CD14-positive monocyte (primary cell): ENCODE measurements at regions not wholly inside any gene's neighbourhood (a gene's known extent, or its start where the extent isn't known, plus 50 kb on each side); places are given as distances from the start of the nearest gene placed in this dataset.
A peak's percentile ranks its signal among the peaks of the same experiment; 100 is the strongest.

Source experiments
- DNase-seq, 3 donors: peaks; one replicate each; pipeline ENCODE4 v3.0.0-alpha.2; 2011 to 2022
- H2AFZ ChIP-seq: 2 replicates; pipeline ENCODE4 v1.6.0; 2012; ENCODE audit warnings: mild to moderate bottlenecking, low read depth, low read length, inconsistent platforms; ENCODE audit not compliant: insufficient read depth, poor library complexity, severe bottlenecking
- H3K27ac ChIP-seq, 2 donors: 1 replicate in 1 of 2; 2 replicates in 1 of 2; pipeline ENCODE4 v1.5.1; 2012 to 2013; ENCODE audit warnings: low read length in 2 of 2, control low read depth in 1 of 2, inconsistent platforms in 1 of 2, low read depth in 1 of 2, mild to moderate bottlenecking in 1 of 2
- H3K27me3 ChIP-seq, 2 donors: one replicate each; pipeline versions ENCODE4 v1.6.0 to v1.6.1; 2011 to 2013; ENCODE audit warnings: low read length in 2 of 2; ENCODE audit not compliant: control insufficient read depth in 2 of 2, insufficient read depth in 2 of 2
- H3K36me3 ChIP-seq, 2 donors: replicated peaks in 1 of 2; 1 replicate in 1 of 2; 2 replicates in 1 of 2; pipeline versions ENCODE4 v1.5.1 to v1.6.1; 2012 to 2013; ENCODE audit warnings: low read length in 2 of 2, control low read depth in 1 of 2, inconsistent platforms in 1 of 2, mild to moderate bottlenecking in 1 of 2; ENCODE audit not compliant: insufficient read depth in 2 of 2, control insufficient read depth in 1 of 2
- H3K4me1 ChIP-seq, 2 donors: 1 replicate in 1 of 2; 2 replicates in 1 of 2; pipeline versions ENCODE4 v1.5.1 to v1.6.1; 2012 to 2013; ENCODE audit warnings: low read length in 2 of 2, control low read depth in 1 of 2, inconsistent platforms in 1 of 2, mild to moderate bottlenecking in 1 of 2, moderate library complexity in 1 of 2; ENCODE audit not compliant: insufficient read depth in 2 of 2, control insufficient read depth in 1 of 2
- H3K4me2 ChIP-seq: replicated peaks from 2 replicates; pipeline ENCODE3; 2012; ENCODE audit warnings: low read length, moderate library complexity, mild to moderate bottlenecking; ENCODE audit not compliant: poor library complexity, severe bottlenecking; ENCODE audit errors: extremely low read depth
- H3K4me3 ChIP-seq, 3 experiments: fragments of 200-600 bp in 1 of 3; sonication (generic) in 1 of 3; replicated peaks in 1 of 3; 1 replicate in 2 of 3; 2 replicates in 1 of 3; pipeline ENCODE4 v1.5.1; 2011 to 2013; ENCODE audit warnings: low read length in 3 of 3, mild to moderate bottlenecking in 3 of 3, control low read depth in 2 of 3, low read depth in 2 of 3, inconsistent platforms in 1 of 3, moderate library complexity in 1 of 3
- H3K79me2 ChIP-seq: 2 replicates; pipeline ENCODE4 v1.6.0; 2012; ENCODE audit warnings: mild to moderate bottlenecking, control low read depth, inconsistent platforms, low read length, moderate library complexity; ENCODE audit not compliant: insufficient read depth
- H3K9ac ChIP-seq: 2 replicates; pipeline ENCODE4 v1.6.0; 2017; ENCODE audit warnings: low read length, mild to moderate bottlenecking; ENCODE audit not compliant: insufficient read depth, poor library complexity, severe bottlenecking
- H3K9me3 ChIP-seq, 2 donors: replicated peaks in 1 of 2; 1 replicate in 1 of 2; 2 replicates in 1 of 2; pipeline versions ENCODE4 v1.5.1 to v1.6.1; 2012 to 2013; ENCODE audit warnings: low read length in 2 of 2, control low read depth in 1 of 2; ENCODE audit not compliant: control insufficient read depth in 1 of 2, insufficient read depth in 1 of 2
- H4K20me1 ChIP-seq: 2 replicates; pipeline ENCODE4 v1.6.0; 2012; ENCODE audit warnings: mild to moderate bottlenecking, low read length, control low read depth, moderate library complexity; ENCODE audit not compliant: insufficient read depth
- H3K27ac Mint-ChIP-seq, 7 donors: one replicate each; pipeline ENCODE4 v1.8.0; 2020; ENCODE audit warnings: mild to moderate bottlenecking in 7 of 7, mixed read lengths in 7 of 7, moderate library complexity in 6 of 7, inconsistent platforms in 2 of 7
- H3K27me3 Mint-ChIP-seq, 3 donors: one replicate each; pipeline ENCODE4 v1.8.0; 2021 to 2022; ENCODE audit warnings: low read depth in 3 of 3, mild to moderate bottlenecking in 3 of 3, mixed read lengths in 3 of 3, moderate library complexity in 3 of 3, inconsistent platforms in 1 of 3
- H3K36me3 Mint-ChIP-seq, 2 donors: one replicate each; pipeline ENCODE4 v1.8.0; 2020; ENCODE audit warnings: mixed read lengths in 2 of 2, inconsistent platforms in 1 of 2, mild to moderate bottlenecking in 1 of 2
- H3K4me1 Mint-ChIP-seq: one replicate; pipeline ENCODE4 v1.8.0; 2020; ENCODE audit warnings: mild to moderate bottlenecking, mixed read lengths
- H3K4me3 Mint-ChIP-seq, 2 donors: one replicate each; pipeline ENCODE4 v1.8.0; 2020; ENCODE audit warnings: mild to moderate bottlenecking in 2 of 2, mixed read lengths in 2 of 2, moderate library complexity in 1 of 2
- H3K9me3 Mint-ChIP-seq, 7 donors: one replicate each; pipeline ENCODE4 v1.8.0; 2020 to 2022; ENCODE audit warnings: mixed read lengths in 7 of 7, mild to moderate bottlenecking in 6 of 7, moderate library complexity in 6 of 7, inconsistent platforms in 2 of 7
- CTCF ChIP-seq: fragments of 200-600 bp; IDR thresholded peaks from one replicate; pipeline ENCODE4 v1.8.0; 2022; ENCODE audit warnings: antibody characterized with exemption, mild to moderate bottlenecking
- whole genome bisulfite sequencing: methylation state at CpG from one replicate; pipeline ENCODE4 v1.1.5; 2013; ENCODE audit warnings: missing lambda C conversion rate; ENCODE audit not compliant: insufficient coverage; 5-methylcytosine and 5-hydroxymethylcytosine counted together
- intact Hi-C, 2 donors: fragments of 100-400 bp; cut with micrococcal nuclease; formaldehyde crosslinking; loops; one replicate each; pipeline versions ENCODE4 v1.15.0 to v1.15.1; 2023

GRCh38 chr2:38492042-38492615 lies 110.6 kb downstream of the HNRNPLL start:
- H3K27ac ChIP-seq: no peak overlapping the region
- no peaks in the 10 kb centered on the region for H3K79me2 ChIP-seq
- H2AFZ ChIP-seq: no peak overlapping the region

GRCh38 chr2:38491436-38491835 lies 111.3 kb downstream of the HNRNPLL start:
- 95% methylated on average over 4 of the region's 5 CpGs for WGBS
- H3K79me2 ChIP-seq: no peaks in the 10 kb centered on the region
- H3K27me3 Mint-ChIP-seq: peaks cover 2 to 7% (median 7%) of the 10 kb centered on the region in 3 donors

More at GRCh38 chr2:38492042-38492615, 110.6 kb downstream of the HNRNPLL start:
- Mint-ChIP-seq H3K27me3 (peaks cover 2 to 7% (median 7%) of the 10 kb centered on the region in 3 donors), H3K27ac (no peak overlapping the region), H3K4me3 (no peak overlapping the region), H3K4me1 (peaks cover 6% of the 10 kb centered on the region), H3K9me3 (peaks cover 0 to 3% (median 0%) of the 10 kb centered on the region in 7 donors), H3K36me3 (no peaks in the 10 kb centered on the region)
- Histone ChIP-seq H3K9me3 (no peaks in the 10 kb centered on the region), H3K4me3 (no peak overlapping the region), H3K9ac (no peak overlapping the region), H3K27me3 (no peaks in the 10 kb centered on the region), H3K36me3 (no peaks in the 10 kb centered on the region), H3K4me1 (peaks cover 4 to 8% of the 10 kb centered on the region in 2 donors), H3K4me2 (no peak overlapping the region), H4K20me1 (no peaks in the 10 kb centered on the region)
- no peak for TF ChIP-seq CTCF
- intact Hi-C loops: no loop called here
- peak in 2 of 3 donors; percentile 29 to 34 for DNase-seq
- WGBS: 94% methylated on average over 3 of the region's 3 CpGs

More at GRCh38 chr2:38491436-38491835, 111.3 kb downstream of the HNRNPLL start:
- Mint-ChIP-seq H3K4me1 (peaks cover 8% of the 10 kb centered on the region), H3K36me3 (no peaks in the 10 kb centered on the region), H3K4me3 (no peak overlapping the region), H3K9me3 (peaks cover 0 to 3% (median 0%) of the 10 kb centered on the region in 7 donors), H3K27ac (no peak overlapping the region)
- H3K36me3 ChIP-seq: no peaks in the 10 kb centered on the region
- no peaks in the 10 kb centered on the region for H4K20me1 ChIP-seq
- intact Hi-C loops: no loop called here
- H2AFZ ChIP-seq: no peak overlapping the region
- no peak for DNase-seq
- no peak overlapping the region for H3K27ac ChIP-seq
- H3K9me3 ChIP-seq: no peaks in the 10 kb centered on the region
- no peak overlapping the region for H3K9ac ChIP-seq
- no peaks in the 10 kb centered on the region for H3K27me3 ChIP-seq
- no peak overlapping the region for H3K4me3 ChIP-seq
- no peak for TF ChIP-seq CTCF
- H3K4me2 ChIP-seq: no peak overlapping the region
- H3K4me1 ChIP-seq: peaks cover 5 to 9% of the 10 kb centered on the region in 2 donors
